Stomach (tissue), 4 donors: ENCODE measurements at regions not wholly inside any gene's neighbourhood (a gene's known extent, or its start where the extent isn't known, plus 50 kb on each side); places are given as distances from the start of the nearest gene placed in this dataset.

Experiments
- POLR2A ChIP-seq, 4 donors: fragments of 450-650 bp; IDR thresholded peaks; one replicate each; pipeline ENCODE4 v1.6.1; 2016; ENCODE audit warnings: antibody characterized with exemption in 4 of 4, control low read depth in 2 of 4, mild to moderate bottlenecking in 1 of 4, moderate library complexity in 1 of 4
- POLR2AphosphoS5 ChIP-seq, 3 donors: sonication (generic); formaldehyde crosslinking; IDR thresholded peaks; one replicate each; pipeline ENCODE4 v1.6.1; 2016; ENCODE audit warnings: antibody characterized with exemption in 3 of 3
- TF ChIP-seq, protein P1 (sequence below), 7 experiments: fragments of 450-650 bp in 4 of 7; fragments of 200-600 bp in 3 of 7; sonication (generic) in 3 of 7; IDR thresholded peaks; one replicate each; pipeline ENCODE4 v1.5.1; 2016 to 2019; ENCODE audit warnings: antibody characterized with exemption in 7 of 7, control low read depth in 2 of 7, mild to moderate bottlenecking in 1 of 7

DNA sequence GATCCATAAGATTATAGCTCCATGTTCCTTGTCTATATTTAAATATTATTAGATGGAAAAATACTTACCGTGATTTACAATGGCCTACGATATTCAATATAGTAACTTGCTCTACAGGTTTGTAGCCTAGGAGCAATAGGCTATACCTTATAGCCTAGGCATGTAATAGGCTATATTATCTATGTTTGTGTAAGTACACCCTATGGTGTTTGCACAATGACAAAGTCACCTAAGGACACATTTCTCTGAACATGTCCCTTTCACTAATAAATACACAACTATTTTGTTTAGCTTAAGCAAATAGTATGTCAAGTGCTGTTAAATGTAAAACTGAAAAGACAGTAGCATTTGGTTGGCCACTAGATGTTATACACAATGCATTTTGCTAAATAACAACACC, 248.9 kb upstream of the ADGRL4 start:
- TF ChIP-seq, protein P1, sequence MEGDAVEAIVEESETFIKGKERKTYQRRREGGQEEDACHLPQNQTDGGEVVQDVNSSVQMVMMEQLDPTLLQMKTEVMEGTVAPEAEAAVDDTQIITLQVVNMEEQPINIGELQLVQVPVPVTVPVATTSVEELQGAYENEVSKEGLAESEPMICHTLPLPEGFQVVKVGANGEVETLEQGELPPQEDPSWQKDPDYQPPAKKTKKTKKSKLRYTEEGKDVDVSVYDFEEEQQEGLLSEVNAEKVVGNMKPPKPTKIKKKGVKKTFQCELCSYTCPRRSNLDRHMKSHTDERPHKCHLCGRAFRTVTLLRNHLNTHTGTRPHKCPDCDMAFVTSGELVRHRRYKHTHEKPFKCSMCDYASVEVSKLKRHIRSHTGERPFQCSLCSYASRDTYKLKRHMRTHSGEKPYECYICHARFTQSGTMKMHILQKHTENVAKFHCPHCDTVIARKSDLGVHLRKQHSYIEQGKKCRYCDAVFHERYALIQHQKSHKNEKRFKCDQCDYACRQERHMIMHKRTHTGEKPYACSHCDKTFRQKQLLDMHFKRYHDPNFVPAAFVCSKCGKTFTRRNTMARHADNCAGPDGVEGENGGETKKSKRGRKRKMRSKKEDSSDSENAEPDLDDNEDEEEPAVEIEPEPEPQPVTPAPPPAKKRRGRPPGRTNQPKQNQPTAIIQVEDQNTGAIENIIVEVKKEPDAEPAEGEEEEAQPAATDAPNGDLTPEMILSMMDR (IDR thresholded peaks at IDR 0.05), result no peak
- TF ChIP-seq POLR2A (IDR thresholded peaks at IDR 0.05) (no peak), POLR2AphosphoS5 (IDR thresholded peaks at IDR 0.05) (no peak)
